H9 (cell line): ENCODE measurements at regions not wholly inside any gene's neighbourhood (a gene's known extent, or its start where the extent isn't known, plus 50 kb on each side); places are given as distances from the start of the nearest gene placed in this dataset.
A peak's percentile ranks its signal among the peaks of the same experiment; 100 is the strongest.
"Not testable (repeated sequence)": the region's sequence is repeated elsewhere in the genome, so short reads cannot be mapped to it uniquely, and the experiment has no call there.

Experiments used
- DNase-seq: peaks from one replicate; pipeline ENCODE4 v3.0.0-alpha.2; 2017
- H2AFZ ChIP-seq: one replicate; pipeline ENCODE4 v1.6.1; 2013; ENCODE audit warnings: mild to moderate bottlenecking, low read length, control low read depth, moderate library complexity
- H2AK5ac ChIP-seq: 2 replicates; pipeline ENCODE4 v1.6.1; 2013; ENCODE audit warnings: low read length, control low read depth, mixed read lengths; ENCODE audit not compliant: insufficient read length
- H2BK120ac ChIP-seq: one replicate; pipeline ENCODE4 v1.6.1; 2013; ENCODE audit warnings: low read depth, mild to moderate bottlenecking, low read length, control low read depth, inconsistent platforms; ENCODE audit not compliant: poor library complexity, severe bottlenecking
- H2BK12ac ChIP-seq: 2 replicates; pipeline ENCODE4 v1.6.1; 2013; ENCODE audit warnings: low read length, control low read depth, mixed read lengths, low read depth; ENCODE audit not compliant: insufficient read length
- H2BK15ac ChIP-seq: 2 replicates; pipeline ENCODE4 v1.6.1; 2013; ENCODE audit warnings: low read depth, low read length, control low read depth
- H2BK20ac ChIP-seq: one replicate; pipeline ENCODE4 v1.6.1; 2013; ENCODE audit warnings: low read depth, mild to moderate bottlenecking, low read length, control low read depth, inconsistent platforms; ENCODE audit not compliant: poor library complexity, severe bottlenecking
- H2BK5ac ChIP-seq: 2 replicates; pipeline ENCODE4 v1.6.1; 2013; ENCODE audit warnings: low read length, control low read depth, mixed read lengths; ENCODE audit not compliant: insufficient read length
- H3K14ac ChIP-seq: 2 replicates; pipeline ENCODE4 v1.6.1; 2013; ENCODE audit warnings: low read length, control low read depth; ENCODE audit not compliant: insufficient read depth
- H3K18ac ChIP-seq: 2 replicates; pipeline ENCODE4 v1.6.1; 2013; ENCODE audit warnings: low read depth, mild to moderate bottlenecking, mixed read lengths, low read length, control low read depth; ENCODE audit not compliant: insufficient read length
- H3K23ac ChIP-seq: 2 replicates; pipeline ENCODE4 v1.6.1; 2013; ENCODE audit warnings: low read length, control low read depth, mixed read lengths, low read depth; ENCODE audit not compliant: insufficient read length
- H3K23me2 ChIP-seq: 2 replicates; pipeline ENCODE4 v1.6.1; 2013; ENCODE audit warnings: low read depth, mild to moderate bottlenecking, mixed read lengths, low read length, control low read depth; ENCODE audit not compliant: insufficient read length, poor library complexity, severe bottlenecking
- H3K27ac ChIP-seq: 2 replicates; pipeline ENCODE4 v1.5.1; 2013; ENCODE audit warnings: low read length, control low read depth, mixed read lengths, low read depth; ENCODE audit not compliant: insufficient read length
- H3K27me3 ChIP-seq: 2 replicates; pipeline ENCODE4 v1.6.1; 2013; ENCODE audit warnings: low read length, control low read depth, inconsistent platforms; ENCODE audit not compliant: insufficient read depth
- H3K4ac ChIP-seq: 2 replicates; pipeline ENCODE4 v1.6.1; 2013; ENCODE audit warnings: low read depth, mild to moderate bottlenecking, control low read depth, inconsistent platforms, low read length, moderate library complexity
- H3K4me1 ChIP-seq: 2 replicates; pipeline ENCODE4 v1.6.1; 2013; ENCODE audit warnings: low read length, control low read depth, inconsistent platforms; ENCODE audit not compliant: insufficient read depth
- H3K4me2 ChIP-seq: 2 replicates; pipeline ENCODE4 v1.6.1; 2013; ENCODE audit warnings: low read length, control low read depth, mixed read lengths; ENCODE audit not compliant: insufficient read length, insufficient read depth
- H3K56ac ChIP-seq: 2 replicates; pipeline ENCODE4 v1.6.1; 2013; ENCODE audit warnings: low read depth, mild to moderate bottlenecking, mixed read lengths, low read length, control low read depth; ENCODE audit not compliant: insufficient read length
- H3K79me1 ChIP-seq: 2 replicates; pipeline ENCODE4 v1.6.1; 2013; ENCODE audit warnings: low read depth, mild to moderate bottlenecking, moderate library complexity, low read length, control low read depth, inconsistent platforms; ENCODE audit not compliant: insufficient read depth, poor library complexity, severe bottlenecking
- H3K79me2 ChIP-seq: 2 replicates; pipeline ENCODE4 v1.6.1; 2013; ENCODE audit warnings: low read length, control low read depth, inconsistent platforms; ENCODE audit not compliant: insufficient read depth
- H3K9ac ChIP-seq: 2 replicates; pipeline ENCODE4 v1.6.1; 2013; ENCODE audit warnings: low read length, control low read depth, mixed read lengths; ENCODE audit not compliant: insufficient read length; ENCODE audit errors: extremely low read depth
- H3K9me3 ChIP-seq: one replicate; pipeline ENCODE4 v1.6.1; 2013; ENCODE audit warnings: low read depth, low read length, inconsistent platforms; ENCODE audit not compliant: control insufficient read depth
- H3T11ph ChIP-seq: one replicate; pipeline ENCODE4 v1.6.1; 2013; ENCODE audit warnings: mild to moderate bottlenecking, low read length, control low read depth, inconsistent platforms
- H4K20me1 ChIP-seq: one replicate; pipeline ENCODE4 v1.6.1; 2013; ENCODE audit not compliant: control insufficient read depth, insufficient read length, insufficient read depth
- H4K5ac ChIP-seq: 2 replicates; pipeline ENCODE4 v1.6.1; 2013; ENCODE audit warnings: low read depth, mild to moderate bottlenecking, mixed read lengths, low read length, control low read depth; ENCODE audit not compliant: insufficient read length
- H4K8ac ChIP-seq: replicated peaks from 2 replicates; pipeline ENCODE4 v1.6.1; 2013; ENCODE audit warnings: low read length, control low read depth, mixed read lengths, low read depth; ENCODE audit not compliant: insufficient read length
- H4K91ac ChIP-seq: 2 replicates; pipeline ENCODE4 v1.6.1; 2013; ENCODE audit warnings: low read depth, mild to moderate bottlenecking, moderate library complexity, mixed read lengths, low read length, control low read depth; ENCODE audit not compliant: insufficient read length
- H3K27ac Mint-ChIP-seq, 3 experiments: 2 replicates in 2 of 3; 3 replicates in 1 of 3; pipeline ENCODE4 v1.8.0; 2020 to 2021; ENCODE audit warnings: mixed read lengths in 3 of 3, mild to moderate bottlenecking in 1 of 3, moderate library complexity in 1 of 3
- H3K27me3 Mint-ChIP-seq: 2 replicates; pipeline ENCODE4 v1.8.0; 2021; ENCODE audit warnings: low read depth, mild to moderate bottlenecking, moderate library complexity, mixed read lengths
- H3K36me3 Mint-ChIP-seq, 3 experiments: 2 replicates in 2 of 3; 3 replicates in 1 of 3; pipeline ENCODE4 v1.8.0; 2020 to 2021; ENCODE audit warnings: low read depth in 3 of 3, mixed read lengths in 3 of 3; ENCODE audit not compliant: insufficient read depth in 1 of 3
- H3K4me1 Mint-ChIP-seq, 2 experiments: 2 replicates each; pipeline ENCODE4 v1.8.0; 2020; ENCODE audit warnings: mixed read lengths in 2 of 2
- H3K4me3 Mint-ChIP-seq, 2 experiments: 2 replicates in 1 of 2; 3 replicates in 1 of 2; pipeline ENCODE4 v1.8.0; 2020 to 2021; ENCODE audit warnings: mild to moderate bottlenecking in 2 of 2, mixed read lengths in 2 of 2, moderate library complexity in 1 of 2
- H3K9me3 Mint-ChIP-seq, 2 experiments: 2 replicates in 1 of 2; 3 replicates in 1 of 2; pipeline ENCODE4 v1.8.0; 2020; ENCODE audit warnings: mild to moderate bottlenecking in 2 of 2, mixed read lengths in 2 of 2, moderate library complexity in 1 of 2
- WGBS: extraction: QIAGEN DNeasy Blood & Tissue Kit; methylation state at CpG from one replicate; pipeline ENCODE4 v1.1.7; 2013; ENCODE audit warnings: missing lambda C conversion rate, low lambda C conversion rate, mixed read lengths; ENCODE audit not compliant: insufficient read length; ENCODE audit errors: extremely low coverage; 5-methylcytosine and 5-hydroxymethylcytosine counted together
- TF ChIP-seq, protein P1 (sequence below): fragments of 200-600 bp; sonication (generic); conservative IDR thresholded peaks from 3 replicates; pipeline ENCODE4 v1.8.0; 2021; ENCODE audit warnings: antibody characterized with exemption, mild to moderate bottlenecking

DNA sequence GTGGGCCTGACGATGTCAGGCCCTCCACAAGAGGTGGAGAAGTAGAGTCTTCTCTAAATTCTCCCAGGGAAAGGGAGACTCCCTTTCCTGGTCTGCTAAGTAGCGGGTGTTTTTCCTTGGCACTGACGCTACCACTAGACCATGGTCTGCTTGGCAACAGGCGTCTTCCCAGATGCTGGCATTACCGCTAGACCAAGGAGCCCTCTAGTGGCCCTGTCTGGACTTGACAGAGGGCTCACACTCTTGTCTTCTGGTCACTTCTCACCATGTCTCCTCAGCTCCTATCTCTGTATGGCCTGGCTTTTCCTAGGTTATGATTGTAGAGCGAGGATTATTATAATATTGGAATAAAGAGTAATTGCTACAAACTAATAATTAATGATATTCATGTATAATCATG lies 51.1 kb upstream of the RASSF6 start:
- H3K4ac ChIP-seq, H3K9ac ChIP-seq, H3K23me2 ChIP-seq, DNase-seq, H3K14ac ChIP-seq, H3K79me2 ChIP-seq, H3K56ac ChIP-seq, H2BK120ac ChIP-seq, H3K27me3 Mint-ChIP-seq, H3K79me1 ChIP-seq, H3K4me2 ChIP-seq, H2AFZ ChIP-seq, H3K4me1 ChIP-seq, H4K5ac ChIP-seq, H3K4me1 Mint-ChIP-seq, H3K27ac ChIP-seq, H3K27me3 ChIP-seq, H2BK5ac ChIP-seq, H3K23ac ChIP-seq, H3K27ac Mint-ChIP-seq, H2BK12ac ChIP-seq, H3K9me3 Mint-ChIP-seq, H3T11ph ChIP-seq, H4K91ac ChIP-seq, H2AK5ac ChIP-seq, H2BK15ac ChIP-seq, H3K9me3 ChIP-seq, H3K4me3 Mint-ChIP-seq, H4K20me1 ChIP-seq, H4K8ac ChIP-seq, H3K18ac ChIP-seq, H2BK20ac ChIP-seq: not testable (repeated sequence)
- peaks cover 0 to 10% (median 5%) of the 10 kb centered on the region in 3 experiments; a peak in 3 of 7 replicates for H3K36me3 Mint-ChIP-seq
- WGBS = no CpG with 5 or more reads among the region's 6 CpGs
- TF ChIP-seq, protein P1, sequence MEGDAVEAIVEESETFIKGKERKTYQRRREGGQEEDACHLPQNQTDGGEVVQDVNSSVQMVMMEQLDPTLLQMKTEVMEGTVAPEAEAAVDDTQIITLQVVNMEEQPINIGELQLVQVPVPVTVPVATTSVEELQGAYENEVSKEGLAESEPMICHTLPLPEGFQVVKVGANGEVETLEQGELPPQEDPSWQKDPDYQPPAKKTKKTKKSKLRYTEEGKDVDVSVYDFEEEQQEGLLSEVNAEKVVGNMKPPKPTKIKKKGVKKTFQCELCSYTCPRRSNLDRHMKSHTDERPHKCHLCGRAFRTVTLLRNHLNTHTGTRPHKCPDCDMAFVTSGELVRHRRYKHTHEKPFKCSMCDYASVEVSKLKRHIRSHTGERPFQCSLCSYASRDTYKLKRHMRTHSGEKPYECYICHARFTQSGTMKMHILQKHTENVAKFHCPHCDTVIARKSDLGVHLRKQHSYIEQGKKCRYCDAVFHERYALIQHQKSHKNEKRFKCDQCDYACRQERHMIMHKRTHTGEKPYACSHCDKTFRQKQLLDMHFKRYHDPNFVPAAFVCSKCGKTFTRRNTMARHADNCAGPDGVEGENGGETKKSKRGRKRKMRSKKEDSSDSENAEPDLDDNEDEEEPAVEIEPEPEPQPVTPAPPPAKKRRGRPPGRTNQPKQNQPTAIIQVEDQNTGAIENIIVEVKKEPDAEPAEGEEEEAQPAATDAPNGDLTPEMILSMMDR = peak; percentile 59
